DND-41 (cell line): ENCODE measurements at regions not wholly inside any gene's neighbourhood (a gene's known extent, or its start where the extent isn't known, plus 50 kb on each side); places are given as distances from the start of the nearest gene placed in this dataset.

Source experiments
- EZH2 ChIP-seq: IDR thresholded peaks from 3 replicates; pipeline ENCODE4 v1.6.1; 2012; ENCODE audit warnings: borderline replicate concordance, low read depth, mild to moderate bottlenecking, moderate library complexity, low read length, inconsistent platforms; ENCODE audit not compliant: severe bottlenecking
- TF ChIP-seq, protein P1 (sequence below): IDR thresholded peaks from 2 replicates; pipeline ENCODE4 v1.5.1; 2012; ENCODE audit warnings: borderline replicate concordance, low read length, moderate library complexity, mild to moderate bottlenecking; ENCODE audit not compliant: poor library complexity, severe bottlenecking; ENCODE audit errors: extremely low read depth

DNA sequence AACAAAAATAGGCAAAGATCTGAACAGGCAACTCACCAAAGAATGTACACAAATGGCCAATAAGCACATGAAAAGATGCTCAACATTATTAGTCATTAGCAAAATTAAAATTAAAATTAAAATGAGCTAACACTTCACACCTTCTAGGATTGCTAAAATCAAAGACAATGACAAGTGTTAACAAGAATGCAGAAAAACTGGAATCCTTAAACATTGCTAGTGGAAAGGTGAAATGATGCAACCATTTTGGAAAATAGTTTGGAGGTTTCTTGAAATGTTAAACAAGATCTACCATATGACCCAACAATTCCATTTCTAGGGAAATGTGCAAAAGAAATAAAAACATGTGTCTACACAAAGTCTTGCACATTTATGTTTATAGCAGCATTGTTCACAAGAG is 75.5 kb upstream of the DST start:
- TF ChIP-seq, protein P1, sequence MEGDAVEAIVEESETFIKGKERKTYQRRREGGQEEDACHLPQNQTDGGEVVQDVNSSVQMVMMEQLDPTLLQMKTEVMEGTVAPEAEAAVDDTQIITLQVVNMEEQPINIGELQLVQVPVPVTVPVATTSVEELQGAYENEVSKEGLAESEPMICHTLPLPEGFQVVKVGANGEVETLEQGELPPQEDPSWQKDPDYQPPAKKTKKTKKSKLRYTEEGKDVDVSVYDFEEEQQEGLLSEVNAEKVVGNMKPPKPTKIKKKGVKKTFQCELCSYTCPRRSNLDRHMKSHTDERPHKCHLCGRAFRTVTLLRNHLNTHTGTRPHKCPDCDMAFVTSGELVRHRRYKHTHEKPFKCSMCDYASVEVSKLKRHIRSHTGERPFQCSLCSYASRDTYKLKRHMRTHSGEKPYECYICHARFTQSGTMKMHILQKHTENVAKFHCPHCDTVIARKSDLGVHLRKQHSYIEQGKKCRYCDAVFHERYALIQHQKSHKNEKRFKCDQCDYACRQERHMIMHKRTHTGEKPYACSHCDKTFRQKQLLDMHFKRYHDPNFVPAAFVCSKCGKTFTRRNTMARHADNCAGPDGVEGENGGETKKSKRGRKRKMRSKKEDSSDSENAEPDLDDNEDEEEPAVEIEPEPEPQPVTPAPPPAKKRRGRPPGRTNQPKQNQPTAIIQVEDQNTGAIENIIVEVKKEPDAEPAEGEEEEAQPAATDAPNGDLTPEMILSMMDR: no peak
- TF ChIP-seq EZH2: no peak
